ENCODE measurements at regions not wholly inside any gene's neighbourhood (a gene's known extent, or its start where the extent isn't known, plus 50 kb on each side); places are given as distances from the start of the nearest gene placed in this dataset.

DNA sequence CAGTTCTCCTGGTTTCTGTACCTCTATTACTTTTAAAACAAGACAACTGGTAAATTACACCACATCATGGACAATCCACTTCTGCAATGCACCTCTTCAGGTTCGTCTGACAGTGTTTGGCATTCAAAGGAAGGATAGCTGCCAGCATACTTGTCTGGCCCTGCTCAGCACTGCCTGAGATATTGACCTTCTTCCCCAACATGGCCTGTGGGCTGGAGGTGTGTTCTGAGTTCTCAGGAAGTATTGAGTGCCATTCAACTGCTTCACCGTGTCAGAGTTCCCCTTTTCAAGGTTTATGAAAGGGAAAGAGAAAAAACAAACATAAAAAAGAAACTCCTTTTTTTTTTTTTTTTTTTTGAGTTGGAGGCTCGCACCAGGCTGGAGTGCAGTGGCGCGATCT lies 267.9 kb upstream of the SASH1 start:
- H3K27me3 Mint-ChIP-seq = no peaks in the 10 kb centered on the region
- H3K4me1 Mint-ChIP-seq = no peaks in the 10 kb centered on the region
- H3K9me3 Mint-ChIP-seq = no peaks in the 10 kb centered on the region
- POLR2A ChIA-PET = no interaction called here
- no peak overlapping the region for H3K27ac Mint-ChIP-seq
- no peak overlapping the region for H3K4me3 Mint-ChIP-seq
- H3K36me3 Mint-ChIP-seq (ENCODE audit: low read depth) = no peaks in the 10 kb centered on the region
- CTCF ChIA-PET = no interaction called here
- DNase-seq = no peak

DNA sequence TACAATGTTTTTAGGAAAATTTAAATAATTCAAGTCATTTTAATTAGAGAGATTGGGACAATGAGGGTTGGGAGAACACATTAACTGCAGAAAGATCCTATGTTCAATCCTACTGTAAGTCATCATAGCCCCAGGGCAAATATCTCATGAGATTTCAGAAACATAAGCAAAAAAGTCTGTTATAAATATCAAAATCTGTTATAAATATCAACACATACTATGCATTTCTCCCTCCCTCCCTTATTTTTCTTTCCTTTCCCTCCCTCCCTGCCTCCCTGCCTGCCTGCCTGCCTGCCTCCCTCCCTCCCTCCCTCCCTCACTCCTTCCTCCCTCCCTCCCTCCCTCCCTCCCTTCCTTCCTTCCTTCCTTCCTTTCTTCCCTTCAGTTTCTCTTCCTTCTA lies 267.3 kb upstream of the SASH1 start:
- Mint-ChIP-seq H3K9me3 (no peaks in the 10 kb centered on the region), H3K27ac (no peak overlapping the region), H3K4me1 (no peaks in the 10 kb centered on the region), H3K4me3 (no peak overlapping the region), H3K36me3 (ENCODE audit: low read depth) (no peaks in the 10 kb centered on the region), H3K27me3 (no peaks in the 10 kb centered on the region)
- no peak for DNase-seq
- POLR2A ChIA-PET = no interaction called here
- CTCF ChIA-PET = no interaction called here

DNA sequence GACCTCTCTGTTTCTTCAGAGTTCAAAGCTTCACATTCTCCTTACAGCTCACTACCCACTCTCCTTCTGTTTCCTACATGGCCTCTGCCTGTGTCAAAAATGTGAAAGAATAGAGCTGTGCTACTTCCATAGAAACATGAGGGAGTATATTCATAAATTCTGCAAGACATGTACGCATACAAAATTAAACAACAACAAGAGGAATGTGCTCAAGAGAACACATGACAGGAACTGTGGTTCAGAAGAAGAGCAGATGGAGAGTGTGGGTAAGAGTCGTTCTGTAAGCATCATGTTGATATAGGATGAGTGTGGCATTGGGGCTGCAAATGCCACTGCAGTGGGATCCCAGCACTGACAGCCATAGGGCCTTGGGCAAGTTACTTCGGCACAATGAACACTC lies 266.6 kb upstream of the SASH1 start:
- Mint-ChIP-seq H3K9me3 (no peaks in the 10 kb centered on the region), H3K4me3 (no peak overlapping the region), H3K4me1 (no peaks in the 10 kb centered on the region), H3K27ac (no peak overlapping the region), H3K36me3 (ENCODE audit: low read depth) (no peaks in the 10 kb centered on the region), H3K27me3 (no peaks in the 10 kb centered on the region)
- no peak for DNase-seq
- CTCF ChIA-PET = no interaction called here
- POLR2A ChIA-PET = no interaction called here

DNA sequence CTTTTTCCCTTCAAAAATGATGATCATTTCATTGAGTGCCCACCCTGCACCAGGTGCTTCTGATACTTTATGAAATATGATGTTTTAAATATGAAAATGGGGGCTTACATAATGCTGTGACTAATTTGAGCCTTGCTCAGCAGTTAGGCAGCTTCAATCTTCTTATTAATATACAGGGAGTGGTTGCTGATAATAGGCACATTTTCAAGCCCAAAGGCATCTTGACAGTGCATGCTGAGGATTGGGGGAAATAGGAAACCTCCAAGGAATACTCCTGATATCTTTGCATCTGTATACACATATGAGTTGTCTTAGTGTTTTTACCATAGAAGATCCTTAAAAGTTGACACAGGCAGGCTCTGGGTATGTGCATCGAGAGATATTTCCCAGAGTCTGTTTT lies 262.3 kb upstream of the SASH1 start:
- H3K36me3 Mint-ChIP-seq (ENCODE audit: low read depth) = no peaks in the 10 kb centered on the region
- no peak for DNase-seq
- H3K27me3 Mint-ChIP-seq = peaks cover 2% of the 10 kb centered on the region
- ChIA-PET POLR2A (no interaction called here), CTCF (no interaction called here)
- no peak overlapping the region for H3K27ac Mint-ChIP-seq
- no peak overlapping the region for H3K4me3 Mint-ChIP-seq
- no peaks in the 10 kb centered on the region for H3K4me1 Mint-ChIP-seq
- H3K9me3 Mint-ChIP-seq = no peaks in the 10 kb centered on the region

DNA sequence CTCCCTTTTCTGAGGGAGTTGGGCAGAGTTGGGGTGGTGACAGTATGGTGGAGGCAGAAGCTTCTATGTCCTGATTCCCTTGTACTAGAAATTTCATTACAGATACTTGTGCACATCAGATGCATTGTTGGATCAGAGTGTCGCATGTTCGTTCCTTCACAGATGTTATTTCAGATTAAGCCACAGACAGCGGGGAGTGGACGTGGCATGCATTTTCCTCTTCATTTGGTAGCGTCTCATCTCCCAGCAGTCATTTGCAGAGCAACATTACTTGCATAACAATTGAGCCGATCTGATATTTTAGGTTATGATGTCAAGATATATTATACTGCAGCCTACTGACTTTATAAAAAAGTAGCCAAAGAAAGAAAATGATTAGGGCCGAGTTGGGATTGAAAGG lies 261.6 kb upstream of the SASH1 start:
- no peak overlapping the region for H3K27ac Mint-ChIP-seq
- no peak overlapping the region for H3K4me3 Mint-ChIP-seq
- no peaks in the 10 kb centered on the region for H3K9me3 Mint-ChIP-seq
- peaks cover 2% of the 10 kb centered on the region for H3K27me3 Mint-ChIP-seq
- H3K36me3 Mint-ChIP-seq (ENCODE audit: low read depth) = no peaks in the 10 kb centered on the region
- no peak for DNase-seq
- H3K4me1 Mint-ChIP-seq = no peaks in the 10 kb centered on the region
- ChIA-PET CTCF (no interaction called here), POLR2A (no interaction called here)

DNA sequence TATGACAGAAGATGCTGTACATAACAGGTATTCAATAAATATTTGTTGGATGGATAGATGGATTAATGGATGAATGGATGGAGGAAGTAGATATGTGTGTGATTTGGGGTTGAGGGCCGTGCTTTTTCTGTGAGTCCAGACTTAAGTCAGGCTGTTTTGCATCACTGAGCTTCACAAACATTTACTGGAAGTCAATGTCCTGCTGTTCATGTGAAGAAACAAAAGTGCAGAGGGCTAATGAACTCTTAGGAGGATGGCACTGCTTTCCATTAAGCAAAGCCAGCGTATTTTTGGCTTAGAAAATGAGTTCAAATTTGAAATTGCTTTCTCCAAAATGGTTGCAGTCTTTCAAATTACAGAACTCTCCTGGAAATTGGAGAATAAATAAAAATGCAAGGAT lies 260.6 kb upstream of the SASH1 start:
- no peak overlapping the region for H3K4me3 Mint-ChIP-seq
- CTCF ChIA-PET = no interaction called here
- H3K27ac Mint-ChIP-seq = no peak overlapping the region
- no peaks in the 10 kb centered on the region for H3K9me3 Mint-ChIP-seq
- H3K4me1 Mint-ChIP-seq = no peaks in the 10 kb centered on the region
- H3K27me3 Mint-ChIP-seq = peaks cover 2% of the 10 kb centered on the region
- no peaks in the 10 kb centered on the region for H3K36me3 Mint-ChIP-seq (ENCODE audit: low read depth)
- POLR2A ChIA-PET = no interaction called here
- DNase-seq = no peak

DNA sequence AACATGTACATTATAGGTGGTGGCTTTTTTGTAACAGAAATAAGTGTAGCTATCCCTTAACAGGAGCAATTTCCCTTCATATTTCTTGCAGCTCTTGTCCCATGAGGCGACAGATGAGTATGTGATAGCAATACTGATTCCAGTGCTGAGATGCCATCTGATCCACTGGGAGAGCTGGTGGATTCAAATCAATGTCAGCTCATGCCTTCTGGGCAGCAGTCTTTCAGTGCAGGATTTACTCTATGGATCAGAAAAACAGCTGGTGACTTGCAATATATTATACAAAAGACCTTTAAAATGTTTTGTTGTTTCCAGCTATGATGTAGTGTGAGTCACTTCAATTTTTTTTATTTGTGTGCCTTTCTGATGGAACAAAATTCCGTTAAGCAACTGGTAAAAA lies 259.9 kb upstream of the SASH1 start:
- Mint-ChIP-seq H3K4me3 (no peak overlapping the region), H3K4me1 (no peaks in the 10 kb centered on the region), H3K9me3 (no peaks in the 10 kb centered on the region), H3K27ac (no peak overlapping the region), H3K36me3 (ENCODE audit: low read depth) (no peaks in the 10 kb centered on the region), H3K27me3 (peaks cover 2% of the 10 kb centered on the region)
- ChIA-PET POLR2A (no interaction called here), CTCF (no interaction called here)
- DNase-seq = no peak

DNA sequence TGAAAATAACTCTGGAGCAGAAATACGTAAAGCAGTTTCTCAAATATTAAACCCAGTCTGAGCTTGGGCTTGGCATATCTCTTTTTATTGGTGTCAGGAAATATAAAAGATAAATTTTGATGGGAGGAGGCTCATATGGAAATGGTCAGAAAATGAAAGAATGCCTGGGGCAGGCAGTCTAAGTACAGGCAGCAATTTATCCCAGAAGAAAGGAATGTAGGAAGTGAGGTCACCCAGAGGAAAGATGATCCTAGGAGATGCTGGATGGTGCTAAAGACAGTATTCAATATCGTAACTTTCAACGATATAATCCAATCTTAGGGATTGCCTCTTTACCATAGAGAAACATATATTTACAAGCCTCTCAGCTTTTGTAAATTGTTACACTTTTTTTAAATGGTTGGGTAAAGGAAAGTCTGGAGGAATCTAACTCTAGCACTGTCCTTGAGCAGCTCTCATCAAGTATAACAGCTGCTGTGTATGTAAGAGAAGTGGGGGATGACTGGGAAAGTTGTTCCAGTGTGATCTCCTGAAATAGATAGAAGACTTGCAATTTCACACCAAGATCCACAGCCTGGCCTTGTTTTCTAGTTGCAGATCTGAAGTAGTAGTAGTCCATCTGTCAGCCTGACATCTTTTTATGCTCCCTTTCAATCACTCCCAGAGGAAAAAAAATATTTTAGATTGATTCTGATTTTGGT lies 256.9 kb upstream of the SASH1 start:
- Mint-ChIP-seq H3K4me3 (no peak overlapping the region), H3K27me3 (peaks cover 2% of the 10 kb centered on the region), H3K27ac (no peak overlapping the region), H3K9me3 (peaks cover 2% of the 10 kb centered on the region), H3K36me3 (ENCODE audit: low read depth) (no peaks in the 10 kb centered on the region), H3K4me1 (no peaks in the 10 kb centered on the region)
- ChIA-PET CTCF (no interaction called here), POLR2A (no interaction called here)
- no peak for DNase-seq

DNA sequence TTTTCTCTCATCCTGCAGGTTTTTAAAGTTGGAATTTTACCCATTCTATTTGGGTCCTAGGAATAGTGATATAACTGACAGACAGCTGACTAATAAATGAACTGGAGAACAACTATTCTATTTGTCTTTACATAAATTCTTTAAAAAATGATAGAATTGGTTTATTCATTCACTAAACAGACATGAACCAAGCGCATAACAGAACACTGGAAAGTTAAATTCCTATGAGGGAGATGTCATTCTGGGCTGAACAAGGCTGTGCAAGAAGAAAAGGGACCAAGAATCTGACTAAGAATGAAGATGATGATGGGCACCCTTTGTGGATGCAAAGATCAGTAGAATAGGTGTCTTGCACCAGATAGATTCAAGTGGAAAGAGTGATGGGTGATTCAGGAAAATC lies 256.3 kb upstream of the SASH1 start:
- Mint-ChIP-seq H3K4me3 (no peak overlapping the region), H3K27ac (no peak overlapping the region), H3K9me3 (peaks cover 8% of the 10 kb centered on the region), H3K36me3 (ENCODE audit: low read depth) (no peaks in the 10 kb centered on the region), H3K27me3 (peaks cover 2% of the 10 kb centered on the region), H3K4me1 (no peaks in the 10 kb centered on the region)
- ChIA-PET CTCF (no interaction called here), POLR2A (no interaction called here)
- no peak for DNase-seq

DNA sequence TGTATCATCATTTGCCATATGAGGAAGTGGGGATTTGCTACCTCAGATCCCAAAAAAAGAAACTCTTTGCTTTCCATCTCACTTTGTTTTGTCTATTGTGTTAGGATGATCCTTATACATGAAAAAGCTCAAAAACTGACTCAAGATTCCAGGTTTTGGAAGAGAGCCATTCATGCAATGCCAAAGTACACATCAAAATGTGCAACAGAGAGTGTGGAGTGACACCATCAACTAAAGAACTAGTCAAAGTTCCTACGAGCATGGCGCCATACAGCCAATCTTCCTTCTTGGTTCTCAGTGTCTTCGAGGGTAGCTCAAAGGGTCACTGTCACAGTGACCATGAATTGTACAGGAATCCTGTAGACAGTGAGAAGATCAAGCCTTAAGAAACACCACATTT lies 255.8 kb upstream of the SASH1 start:
- Mint-ChIP-seq H3K9me3 (peaks cover 8% of the 10 kb centered on the region), H3K36me3 (ENCODE audit: low read depth) (no peaks in the 10 kb centered on the region), H3K27ac (no peak overlapping the region), H3K4me1 (no peaks in the 10 kb centered on the region), H3K4me3 (no peak overlapping the region), H3K27me3 (peaks cover 2% of the 10 kb centered on the region)
- DNase-seq = no peak
- CTCF ChIA-PET = no interaction called here
- POLR2A ChIA-PET = no interaction called here

DNA sequence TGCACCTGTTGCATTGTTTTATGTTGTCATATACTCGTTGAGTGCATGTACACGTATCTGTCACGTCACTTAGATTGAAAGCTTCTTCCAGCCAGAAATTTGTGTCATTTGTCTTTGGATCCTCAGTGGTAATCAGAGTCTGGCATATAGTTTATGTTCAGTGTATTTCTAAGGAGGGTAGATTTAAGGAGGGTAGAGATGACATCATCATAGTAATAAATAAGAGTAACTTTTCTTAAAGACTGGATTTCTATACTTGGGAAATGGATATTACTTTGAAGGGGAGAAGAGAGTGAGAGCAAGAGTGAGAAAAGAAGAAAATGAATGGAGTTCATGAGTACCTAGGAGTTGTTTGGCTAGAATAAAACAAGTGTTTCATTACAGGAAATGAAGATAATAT lies 255.0 kb upstream of the SASH1 start:
- no peak for DNase-seq
- H3K4me3 Mint-ChIP-seq = no peak overlapping the region
- H3K9me3 Mint-ChIP-seq = peaks cover 8% of the 10 kb centered on the region
- no peaks in the 10 kb centered on the region for H3K36me3 Mint-ChIP-seq (ENCODE audit: low read depth)
- H3K4me1 Mint-ChIP-seq = no peaks in the 10 kb centered on the region
- ChIA-PET POLR2A (no interaction called here), CTCF (no interaction called here)
- no peaks in the 10 kb centered on the region for H3K27me3 Mint-ChIP-seq
- H3K27ac Mint-ChIP-seq = no peak overlapping the region

DNA sequence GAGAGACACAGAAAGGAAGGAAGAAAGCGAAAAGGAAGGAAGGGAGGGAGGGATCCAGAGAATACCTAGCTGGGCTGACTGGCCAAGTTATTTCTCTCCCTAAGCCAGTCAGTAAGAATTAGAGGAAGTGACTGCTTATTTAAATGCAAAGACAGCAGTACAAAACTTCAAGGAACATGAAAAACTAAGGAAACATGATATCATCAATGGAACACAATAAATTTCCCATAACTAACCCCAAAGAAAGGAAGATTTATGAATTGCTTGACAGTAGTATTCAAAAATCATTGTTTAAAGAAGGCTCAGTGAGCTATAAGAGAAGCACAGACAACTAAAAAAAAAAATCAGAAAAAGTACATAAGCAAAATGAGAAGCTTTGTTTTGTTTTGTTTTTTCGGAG lies 252.3 kb upstream of the SASH1 start:
- peaks cover 4% of the 10 kb centered on the region for H3K27me3 Mint-ChIP-seq

DNA sequence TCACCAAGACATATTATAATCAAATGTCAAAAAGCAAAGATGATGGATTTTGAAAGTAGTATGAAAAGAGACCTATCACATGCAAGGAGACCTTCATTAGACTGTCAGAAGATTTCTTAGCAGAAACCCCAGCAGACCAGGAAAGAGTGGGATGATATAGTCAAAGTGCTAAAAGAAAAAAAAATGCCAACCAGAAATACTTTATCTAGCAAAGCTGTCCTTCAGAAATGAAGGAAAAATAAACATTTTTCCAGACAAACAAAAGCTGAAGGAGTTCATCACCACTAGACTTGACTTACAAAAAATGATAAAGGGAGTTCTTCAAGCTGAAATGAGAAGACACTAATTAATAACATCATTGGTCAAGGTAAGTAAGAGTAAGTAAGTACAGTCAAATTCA lies 251.2 kb upstream of the SASH1 start:
- Mint-ChIP-seq H3K27me3 (peaks cover 4% of the 10 kb centered on the region), H3K27ac (no peak overlapping the region), H3K36me3 (ENCODE audit: low read depth) (no peaks in the 10 kb centered on the region), H3K4me1 (no peaks in the 10 kb centered on the region), H3K9me3 (peaks cover 8% of the 10 kb centered on the region), H3K4me3 (no peak overlapping the region)
- no peak for DNase-seq
- CTCF ChIA-PET = interaction anchor here (0.7 kb wide), 1 partner anchor 32 kb away, joined by 3 read pairs; no protein-coding TSS in a partner anchor
- POLR2A ChIA-PET = no interaction called here

More for the DNA sequence above, 252.3 kb upstream of the SASH1 start:
- H3K4me3 Mint-ChIP-seq = no peak overlapping the region
- no peak for DNase-seq
- no peak overlapping the region for H3K27ac Mint-ChIP-seq
- no peaks in the 10 kb centered on the region for H3K4me1 Mint-ChIP-seq
- no peaks in the 10 kb centered on the region for H3K36me3 Mint-ChIP-seq (ENCODE audit: low read depth)
- ChIA-PET CTCF (interaction anchor here (0.7 kb wide), 1 partner anchor 12 kb away, joined by 6 read pairs; no protein-coding TSS in a partner anchor), POLR2A (no interaction called here)
- H3K9me3 Mint-ChIP-seq = peaks cover 8% of the 10 kb centered on the region

DNA sequence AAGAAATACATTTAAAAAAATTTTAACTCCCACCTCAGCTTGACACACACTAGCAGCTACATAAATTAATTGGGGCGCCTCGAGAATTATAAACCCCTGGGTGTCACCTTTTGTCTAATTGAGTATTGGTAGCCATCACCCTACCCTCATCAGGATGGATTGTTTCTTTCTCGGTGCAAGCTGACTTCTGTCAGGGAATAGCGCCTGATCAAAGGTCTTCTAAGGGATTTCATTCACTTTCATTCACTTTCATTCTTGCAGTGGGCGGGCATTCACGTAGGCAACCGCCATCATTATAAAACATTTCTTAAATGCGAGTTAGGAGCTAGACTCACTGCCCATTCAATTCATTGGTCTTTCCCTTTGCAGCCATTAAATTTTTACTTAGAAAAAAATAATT lies 239.2 kb upstream of the SASH1 start:
- no peak for DNase-seq
- CTCF ChIA-PET = no interaction called here

More for the DNA sequence above, 239.2 kb upstream of the SASH1 start:
- POLR2A ChIA-PET = no interaction called here
- Mint-ChIP-seq H3K27ac (no peak overlapping the region), H3K27me3 (no peaks in the 10 kb centered on the region), H3K4me1 (no peaks in the 10 kb centered on the region), H3K36me3 (ENCODE audit: low read depth) (no peaks in the 10 kb centered on the region), H3K9me3 (no peaks in the 10 kb centered on the region), H3K4me3 (no peak overlapping the region)
